ENCODE measurements at regions not wholly inside any gene's neighbourhood (a gene's known extent, or its start where the extent isn't known, plus 50 kb on each side); places are given as distances from the start of the nearest gene placed in this dataset.

DNA sequence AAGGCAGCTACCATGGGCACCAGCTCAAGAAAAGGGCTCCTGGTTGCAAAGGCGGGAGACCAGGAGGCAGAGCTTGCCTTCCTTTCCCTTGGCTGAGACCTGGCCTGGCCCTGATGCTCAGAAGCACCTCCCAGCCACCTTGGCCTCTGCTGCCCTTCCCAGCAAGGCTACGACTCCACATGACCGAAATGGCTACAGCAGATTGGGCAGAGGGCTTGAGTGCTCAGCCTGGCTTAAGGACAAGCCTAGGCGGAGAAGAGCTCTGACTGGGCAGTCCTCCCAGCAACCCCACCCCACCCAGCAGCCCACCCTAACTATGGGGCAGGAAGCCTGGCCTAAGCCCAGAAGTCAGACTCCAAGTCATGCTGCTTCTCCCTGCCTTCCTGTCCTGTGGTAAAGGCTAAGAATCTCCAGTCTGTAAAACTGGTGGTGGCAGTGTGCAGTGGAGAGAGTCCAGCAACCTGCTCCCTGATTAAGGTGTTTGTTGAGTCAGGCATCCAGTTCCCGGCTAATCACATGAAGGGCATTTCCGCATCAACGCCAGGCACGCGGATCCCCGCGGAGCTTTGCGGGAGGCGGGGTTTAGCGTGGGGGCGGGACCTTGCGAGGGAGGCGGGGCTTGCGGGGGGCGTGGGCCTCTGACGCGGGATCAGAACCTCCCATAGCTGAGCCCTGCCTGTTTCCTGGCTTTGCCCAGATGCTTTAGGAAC is 256.0 kb downstream of the BCL11A start:
- TF ChIP-seq CTCF (IDR thresholded peaks at IDR 0.05; ENCODE audit: insufficient read depth, low read length): no peak
- TF ChIP-seq REST (IDR thresholded peaks at IDR 0.05; ENCODE audit: insufficient replicate concordance, low read depth): no peak
- no peak for TF ChIP-seq POLR2AphosphoS5 (IDR thresholded peaks at IDR 0.05; ENCODE audit: low read depth)
- TF ChIP-seq GABPA (IDR thresholded peaks at IDR 0.05; ENCODE audit: low read depth): no peak
- no peak for TF ChIP-seq SPI1 (IDR thresholded peaks at IDR 0.05; ENCODE audit: borderline replicate concordance, low read depth)

Measured in HL-60 (cell line).